RWPE1 (cell line): ENCODE measurements at regions not wholly inside any gene's neighbourhood (a gene's known extent, or its start where the extent isn't known, plus 50 kb on each side); places are given as distances from the start of the nearest gene placed in this dataset.

ENCODE experiments used
- CTCF ChIA-PET: fragments of 350-600 bp; sonication (Branson Sonifier 250); formaldehyde crosslinking; extraction: SDS; loops from one replicate; lab custom pipeline; 2021; lab: Yijun Ruan, JAX
- POLR2A ChIA-PET: fragments of 400-600 bp; formaldehyde crosslinking; extraction: SDS; loops from one replicate; lab custom pipeline; 2020; ENCODE audit warnings: antibody characterized with exemption; ENCODE audit not compliant: low non-redundant PET; lab: Yijun Ruan, JAX
- DNase-seq: peaks from one replicate; pipeline ENCODE4 v3.0.0; 2012; ENCODE audit warnings: low spot score
- H3K27ac ChIP-seq: fragments of 450-650 bp; 2 replicates; pipeline ENCODE4 v1.5.1; 2017
- TF ChIP-seq, protein P1 (sequence below): fragments of 450-650 bp; conservative IDR thresholded peaks from 2 replicates; pipeline ENCODE4 v1.5.1; 2017; ENCODE audit warnings: low read depth, mild to moderate bottlenecking

- POLR2A ChIA-PET: no interaction called here
- DNase-seq: no peak
- CTCF ChIA-PET: no interaction called here
- TF ChIP-seq, protein P1, sequence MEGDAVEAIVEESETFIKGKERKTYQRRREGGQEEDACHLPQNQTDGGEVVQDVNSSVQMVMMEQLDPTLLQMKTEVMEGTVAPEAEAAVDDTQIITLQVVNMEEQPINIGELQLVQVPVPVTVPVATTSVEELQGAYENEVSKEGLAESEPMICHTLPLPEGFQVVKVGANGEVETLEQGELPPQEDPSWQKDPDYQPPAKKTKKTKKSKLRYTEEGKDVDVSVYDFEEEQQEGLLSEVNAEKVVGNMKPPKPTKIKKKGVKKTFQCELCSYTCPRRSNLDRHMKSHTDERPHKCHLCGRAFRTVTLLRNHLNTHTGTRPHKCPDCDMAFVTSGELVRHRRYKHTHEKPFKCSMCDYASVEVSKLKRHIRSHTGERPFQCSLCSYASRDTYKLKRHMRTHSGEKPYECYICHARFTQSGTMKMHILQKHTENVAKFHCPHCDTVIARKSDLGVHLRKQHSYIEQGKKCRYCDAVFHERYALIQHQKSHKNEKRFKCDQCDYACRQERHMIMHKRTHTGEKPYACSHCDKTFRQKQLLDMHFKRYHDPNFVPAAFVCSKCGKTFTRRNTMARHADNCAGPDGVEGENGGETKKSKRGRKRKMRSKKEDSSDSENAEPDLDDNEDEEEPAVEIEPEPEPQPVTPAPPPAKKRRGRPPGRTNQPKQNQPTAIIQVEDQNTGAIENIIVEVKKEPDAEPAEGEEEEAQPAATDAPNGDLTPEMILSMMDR: no peak
- no peak overlapping the region for H3K27ac ChIP-seq
These were observed 307.9 kb downstream of the SNX13 start for GRCh38 chr7:17632384-17632783.

DNA sequence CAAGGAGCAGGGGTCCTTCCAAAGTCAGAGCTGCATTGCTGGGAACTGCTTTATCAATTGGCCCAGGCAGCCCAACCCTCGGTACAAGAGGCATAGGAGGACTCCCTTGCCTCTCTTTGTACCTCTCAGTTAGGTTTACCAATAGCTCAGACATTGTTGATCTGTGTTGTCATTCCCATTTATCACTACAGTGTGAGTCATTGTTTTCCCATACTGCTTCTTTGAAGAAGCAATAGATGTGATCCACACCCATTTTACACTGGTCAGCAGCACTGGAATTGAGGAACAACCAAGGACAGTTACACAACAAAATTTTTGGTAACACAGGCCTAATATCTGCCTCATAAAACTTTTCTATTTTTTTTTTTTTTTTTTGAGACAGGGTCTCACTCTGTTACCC, 307.2 kb downstream of the SNX13 start:
- peak; percentile 60 for DNase-seq
- ChIA-PET POLR2A (interaction anchor here (0.7 kb wide), 1 partner anchor 122 kb away, joined by 6 read pairs; no protein-coding TSS in a partner anchor), CTCF (no interaction called here)
- no peak overlapping the region for H3K27ac ChIP-seq
- TF ChIP-seq, protein P1: no peak

GRCh38 chr7:17638727-17639126, 301.6 kb downstream of the SNX13 start:
- ChIA-PET CTCF (interaction anchor here (0.7 kb wide), 1 partner anchor 189 kb away, joined by 3 read pairs; no protein-coding TSS in a partner anchor), POLR2A (interaction anchor here (0.6 kb wide), 1 partner anchor 34 kb away, joined by 3 read pairs; no protein-coding TSS in a partner anchor)
- TF ChIP-seq, protein P1: no peak
- no peak overlapping the region for H3K27ac ChIP-seq
- peak; percentile 59 for DNase-seq

- ChIA-PET CTCF (interaction anchor here (0.6 to 0.7 kb wide), 4 partner anchors 286 to 748 kb away, joined by 3 to 4 read pairs (median 3); no protein-coding TSS in a partner anchor), POLR2A (no interaction called here)
- TF ChIP-seq, protein P1: peak; percentile 68
- no peak overlapping the region for H3K27ac ChIP-seq
- DNase-seq: peak; percentile 46
These were observed 299.4 kb downstream of the SNX13 start for GRCh38 chr7:17640730-17641377.

DNA sequence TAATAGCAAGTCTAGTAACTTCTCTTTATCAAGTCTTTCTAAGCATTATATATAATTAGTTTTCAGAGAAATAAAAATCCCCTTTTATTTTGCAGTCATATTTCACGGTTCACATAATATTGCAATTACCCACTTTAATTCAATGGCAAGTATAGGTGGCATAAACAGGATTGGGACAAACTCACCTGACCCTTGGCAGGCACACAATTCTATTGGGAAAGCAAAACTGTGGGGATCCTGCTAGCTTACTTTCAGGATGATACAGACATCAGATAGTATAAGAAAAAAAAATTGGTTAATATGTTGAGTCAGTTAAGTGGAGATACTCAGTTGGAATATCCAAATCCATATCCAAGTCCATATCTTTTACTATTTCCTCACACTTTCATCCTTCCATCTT, 294.8 kb downstream of the SNX13 start:
- POLR2A ChIA-PET: no interaction called here
- TF ChIP-seq, protein P1: no peak
- no peak overlapping the region for H3K27ac ChIP-seq
- no peak for DNase-seq
- CTCF ChIA-PET: interaction anchor here (0.8 to 1.2 kb wide), 2 partner anchors 21 to 343 kb away, joined by 3 read pairs; no protein-coding TSS in a partner anchor

GRCh38 chr7:17646253-17646956, 293.9 kb downstream of the SNX13 start:
- TF ChIP-seq, protein P1: peak; percentile 57
- H3K27ac ChIP-seq: no peak overlapping the region
- POLR2A ChIA-PET: no interaction called here
- CTCF ChIA-PET: interaction anchor here (0.6 to 1.2 kb wide), 7 partner anchors 15 to 729 kb away, joined by 3 to 6 read pairs (median 3); no protein-coding TSS in a partner anchor
- peak; percentile 26 for DNase-seq
